HG03103 (cell line): ENCODE measurements at regions not wholly inside any gene's neighbourhood (a gene's known extent, or its start where the extent isn't known, plus 50 kb on each side); places are given as distances from the start of the nearest gene placed in this dataset.
"Not testable (repeated sequence)": the region's sequence is repeated elsewhere in the genome, so short reads cannot be mapped to it uniquely, and the experiment has no call there.

ENCODE experiments used
- ATAC-seq: cut with Tn5 transposase; IDR thresholded peaks from one replicate; pipeline ENCODE4 v1.9.1; 2021; ENCODE audit warnings: low read depth; ENCODE audit not compliant: unreplicated experiment

GRCh38 chr10:105759669-105760068, 1118.6 kb downstream of the SORCS3 start:
- ATAC-seq: no peak

- ATAC-seq: no peak
Observed at GRCh38 chr10:105758209-105758998, 1117.3 kb downstream of the SORCS3 start.

GRCh38 chr10:105757302-105757701, 1116.2 kb downstream of the SORCS3 start:
- no peak for ATAC-seq

GRCh38 chr10:105756386-105756785, 1115.3 kb downstream of the SORCS3 start:
- no peak for ATAC-seq

- no peak for ATAC-seq
Observed at GRCh38 chr10:105751688-105752087, 1110.6 kb downstream of the SORCS3 start.

GRCh38 chr10:105745596-105746148, 1104.6 kb downstream of the SORCS3 start:
- no peak for ATAC-seq

GRCh38 chr10:105743343-105744056, 1102.4 kb downstream of the SORCS3 start:
- ATAC-seq: no peak

- no peak for ATAC-seq
Observed at GRCh38 chr10:105742923-105743322, 1101.8 kb downstream of the SORCS3 start.

- no peak for ATAC-seq
Observed at GRCh38 chr10:105742184-105742583, 1101.1 kb downstream of the SORCS3 start.

- no peak for ATAC-seq
Observed at GRCh38 chr10:105734479-105734878, 1093.4 kb downstream of the SORCS3 start.

GRCh38 chr10:105733924-105734323, 1092.8 kb downstream of the SORCS3 start:
- ATAC-seq: no peak

- ATAC-seq: no peak
Observed at GRCh38 chr10:105729428-105729827, 1088.3 kb downstream of the SORCS3 start.

- not testable (repeated sequence) for ATAC-seq
Observed at GRCh38 chr10:105727586-105727985, 1086.5 kb downstream of the SORCS3 start.

GRCh38 chr10:105727131-105727530, 1086.0 kb downstream of the SORCS3 start:
- ATAC-seq: no peak

- no peak for ATAC-seq
Observed at GRCh38 chr10:105726149-105726548, 1085.1 kb downstream of the SORCS3 start.

GRCh38 chr10:105725007-105725406, 1083.9 kb downstream of the SORCS3 start:
- no peak for ATAC-seq

- no peak for ATAC-seq
Observed at GRCh38 chr10:105718207-105718995, 1077.3 kb downstream of the SORCS3 start.

- no peak for ATAC-seq
Observed at GRCh38 chr10:105714728-105715127, 1073.6 kb downstream of the SORCS3 start.

- ATAC-seq: no peak
Observed at GRCh38 chr10:105707603-105708002, 1066.5 kb downstream of the SORCS3 start.

GRCh38 chr10:105706281-105707026, 1065.4 kb downstream of the SORCS3 start:
- no peak for ATAC-seq
